ENCODE measurements at regions not wholly inside any gene's neighbourhood (a gene's known extent, or its start where the extent isn't known, plus 50 kb on each side); places are given as distances from the start of the nearest gene placed in this dataset.

- no peak overlapping the region for H3K4me3 Mint-ChIP-seq
- H3K36me3 ChIP-seq (ENCODE audit: control insufficient read depth, insufficient read depth, low read length): no peaks in the 10 kb centered on the region
- no peak for DNase-seq
- peaks cover 2% of the 10 kb centered on the region for H3K27me3 Mint-ChIP-seq (ENCODE audit: insufficient read depth)
- H3K9me3 Mint-ChIP-seq: no peaks in the 10 kb centered on the region
- H3K4me1 Mint-ChIP-seq: peaks cover 7% of the 10 kb centered on the region
- H3K36me3 Mint-ChIP-seq (ENCODE audit: low read depth): no peaks in the 10 kb centered on the region
- no peaks in the 10 kb centered on the region for H3K4me1 ChIP-seq (ENCODE audit: control insufficient read depth, insufficient read depth, low read length)
- H3K27me3 ChIP-seq (ENCODE audit: control insufficient read depth, insufficient read depth, low read length, poor library complexity, severe bottlenecking): no peaks in the 10 kb centered on the region
- TF ChIP-seq CTCF (conservative IDR thresholded peaks at IDR 0.05): no peak
- no peak overlapping the region for H3K4me3 ChIP-seq (ENCODE audit: low read length)
- WGBS, 2 experiments (ENCODE audit: insufficient coverage in 1 of 2, insufficient read length in 1 of 2): 83 to 100% methylated on average over 1 of the region's 1 CpG
- H3K27ac ChIP-seq (ENCODE audit: low read depth, low read length): no peak overlapping the region
- no peak overlapping the region for H3K9ac ChIP-seq (ENCODE audit: extremely low read depth, low read length, poor library complexity, severe bottlenecking)
- H3K9me3 ChIP-seq (ENCODE audit: control insufficient read depth, low read length): no peaks in the 10 kb centered on the region
- H3K27ac Mint-ChIP-seq: no peak overlapping the region
Observed at GRCh38 chr3:168233001-168233400, 137.3 kb upstream of the GOLIM4 start.

- Histone ChIP-seq H3K4me3 (ENCODE audit: low read length) (no peak overlapping the region), H3K9ac (ENCODE audit: extremely low read depth, low read length, poor library complexity, severe bottlenecking) (no peak overlapping the region), H3K4me1 (ENCODE audit: control insufficient read depth, insufficient read depth, low read length) (no peaks in the 10 kb centered on the region), H3K27ac (ENCODE audit: low read depth, low read length) (no peak overlapping the region), H3K27me3 (ENCODE audit: control insufficient read depth, insufficient read depth, low read length, poor library complexity, severe bottlenecking) (peaks cover 4% of the 10 kb centered on the region), H3K36me3 (ENCODE audit: control insufficient read depth, insufficient read depth, low read length) (no peaks in the 10 kb centered on the region), H3K9me3 (ENCODE audit: control insufficient read depth, low read length) (no peaks in the 10 kb centered on the region)
- Mint-ChIP-seq H3K27ac (no peak overlapping the region), H3K36me3 (ENCODE audit: low read depth) (no peaks in the 10 kb centered on the region), H3K9me3 (no peaks in the 10 kb centered on the region), H3K4me3 (no peak overlapping the region), H3K27me3 (ENCODE audit: insufficient read depth) (peaks cover 2% of the 10 kb centered on the region), H3K4me1 (peaks cover 10% of the 10 kb centered on the region)
- WGBS, 2 experiments (ENCODE audit: insufficient coverage in 1 of 2, insufficient read length in 1 of 2): 85 to 93% methylated on average over 3 of the region's 3 CpGs
- TF ChIP-seq CTCF (conservative IDR thresholded peaks at IDR 0.05): no peak
- DNase-seq: no peak
Observed at GRCh38 chr3:168223085-168223484, 127.4 kb upstream of the GOLIM4 start.

- H3K27ac ChIP-seq (ENCODE audit: low read depth, low read length): no peak overlapping the region
- H3K4me3 ChIP-seq (ENCODE audit: low read length): no peak overlapping the region
- H3K4me3 Mint-ChIP-seq: no peak overlapping the region
- H3K9ac ChIP-seq (ENCODE audit: extremely low read depth, low read length, poor library complexity, severe bottlenecking): no peak overlapping the region
- H3K4me1 ChIP-seq (ENCODE audit: control insufficient read depth, insufficient read depth, low read length): no peaks in the 10 kb centered on the region
- TF ChIP-seq CTCF (conservative IDR thresholded peaks at IDR 0.05): no peak
- no peaks in the 10 kb centered on the region for H3K9me3 ChIP-seq (ENCODE audit: control insufficient read depth, low read length)
- no peaks in the 10 kb centered on the region for H3K27me3 ChIP-seq (ENCODE audit: control insufficient read depth, insufficient read depth, low read length, poor library complexity, severe bottlenecking)
- peaks cover 2% of the 10 kb centered on the region for H3K27me3 Mint-ChIP-seq (ENCODE audit: insufficient read depth)
- no peaks in the 10 kb centered on the region for H3K36me3 Mint-ChIP-seq (ENCODE audit: low read depth)
- no peaks in the 10 kb centered on the region for H3K9me3 Mint-ChIP-seq
- no peaks in the 10 kb centered on the region for H3K36me3 ChIP-seq (ENCODE audit: control insufficient read depth, insufficient read depth, low read length)
- peaks cover 10% of the 10 kb centered on the region for H3K4me1 Mint-ChIP-seq
- no peak overlapping the region for H3K27ac Mint-ChIP-seq
- WGBS, 2 experiments (ENCODE audit: insufficient coverage in 1 of 2, insufficient read length in 1 of 2): 77% methylated on average over 2 of the region's 2 CpGs; no CpG with 5 or more reads in 1 of the 2 experiments
- no peak for DNase-seq
Observed at GRCh38 chr3:168220556-168220955, 124.8 kb upstream of the GOLIM4 start.

Measured in endodermal cell (in vitro differentiated cells).